Glomerular visceral epithelial cell (primary cell): ENCODE measurements at regions not wholly inside any gene's neighbourhood (a gene's known extent, or its start where the extent isn't known, plus 50 kb on each side); places are given as distances from the start of the nearest gene placed in this dataset.

Experiments used
- DNase-seq: peaks from one replicate; pipeline ENCODE4 v3.0.0-alpha.2; 2016; ENCODE audit errors: extremely low spot score

DNA sequence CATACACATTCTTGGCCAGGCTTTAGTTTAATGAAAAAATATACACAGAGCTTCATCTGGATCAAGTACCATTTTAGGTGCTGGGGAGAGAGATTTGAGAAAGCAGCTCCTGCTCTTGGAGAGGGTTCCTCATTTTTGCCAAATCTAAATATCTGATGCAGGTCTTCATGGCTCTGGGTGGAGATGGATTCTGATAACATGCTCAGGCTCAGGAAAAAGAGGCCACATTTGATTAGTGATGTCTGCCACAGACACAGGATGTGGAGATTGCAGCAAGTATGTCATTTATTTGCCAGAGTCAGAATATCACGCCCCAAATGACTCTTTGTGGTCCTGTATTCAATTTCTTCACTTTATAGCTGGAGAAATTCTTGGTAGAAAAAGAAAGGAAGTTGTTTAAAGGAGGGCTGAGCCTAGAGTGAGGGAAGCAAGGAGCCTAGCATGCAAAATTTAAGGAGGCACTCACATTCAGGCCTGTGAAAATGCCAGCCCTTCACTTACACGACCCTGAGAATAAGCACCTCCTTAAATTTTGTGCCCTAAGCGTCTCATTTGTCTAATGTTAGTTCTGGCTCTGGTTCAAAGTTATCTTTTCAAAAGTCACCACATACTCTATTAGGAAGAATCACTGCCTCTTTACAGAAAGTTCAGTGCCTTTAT is 492.9 kb upstream of the TBX3 start:
- DNase-seq, result no peak

DNA sequence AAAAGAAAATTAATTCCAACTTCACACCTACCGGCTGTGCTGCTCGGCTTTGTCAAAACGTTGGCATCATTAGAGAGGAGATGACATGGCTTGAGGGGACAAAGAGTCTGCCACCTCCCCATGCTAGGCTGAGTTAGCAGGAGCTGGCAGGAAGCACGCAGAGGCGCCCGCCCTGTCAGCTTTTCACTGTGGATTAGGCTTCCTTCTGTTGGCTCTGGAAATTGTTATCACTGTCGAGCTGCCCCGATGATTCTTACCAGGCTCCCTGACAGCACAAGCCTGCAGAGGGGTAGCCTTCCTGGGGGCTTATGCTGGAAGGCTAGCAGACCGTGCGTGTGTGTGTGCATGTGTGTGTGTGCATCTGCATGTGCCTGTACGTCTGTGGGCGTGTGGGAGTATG is 490.9 kb upstream of the TBX3 start:
- DNase-seq, result no peak

DNA sequence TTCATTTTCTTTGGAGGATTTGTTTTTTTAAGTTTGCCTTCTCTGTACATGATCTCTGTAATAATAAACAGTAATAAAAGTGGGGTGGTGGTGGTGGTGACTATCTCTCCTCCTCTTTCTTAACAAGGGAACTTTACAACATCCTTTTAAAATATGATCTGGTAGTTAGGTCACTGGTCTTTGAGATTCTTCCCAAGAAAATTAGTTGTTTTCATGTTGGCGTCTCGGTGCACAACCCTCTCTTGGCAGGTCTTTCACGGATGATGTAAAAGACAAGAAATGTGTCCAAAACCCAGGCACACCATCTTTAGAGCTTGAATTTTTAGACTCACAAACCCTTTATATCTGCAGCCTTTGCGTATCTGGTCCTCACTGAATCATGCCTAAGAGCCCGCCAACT is 488.5 kb upstream of the TBX3 start:
- no peak for DNase-seq

DNA sequence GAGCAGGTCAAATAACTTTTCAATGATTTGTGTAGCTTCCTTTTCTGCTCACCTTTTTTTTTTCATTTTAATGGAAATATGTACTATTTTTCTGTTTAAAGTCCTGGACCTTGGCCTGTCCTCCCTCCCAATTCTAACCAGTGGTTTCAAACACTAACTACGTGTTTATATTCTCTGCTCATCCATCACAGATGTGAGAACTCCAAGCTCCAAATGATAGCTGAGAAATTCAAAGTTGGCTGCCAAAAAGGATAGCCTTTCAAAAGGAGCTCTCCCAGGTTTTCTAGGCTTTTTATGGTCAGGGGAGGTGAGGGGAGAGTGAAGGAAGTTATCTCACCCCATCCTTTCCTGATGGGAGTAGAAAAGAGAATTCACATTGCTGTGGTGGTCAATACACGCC is 486.0 kb upstream of the TBX3 start:
- no peak for DNase-seq

DNA sequence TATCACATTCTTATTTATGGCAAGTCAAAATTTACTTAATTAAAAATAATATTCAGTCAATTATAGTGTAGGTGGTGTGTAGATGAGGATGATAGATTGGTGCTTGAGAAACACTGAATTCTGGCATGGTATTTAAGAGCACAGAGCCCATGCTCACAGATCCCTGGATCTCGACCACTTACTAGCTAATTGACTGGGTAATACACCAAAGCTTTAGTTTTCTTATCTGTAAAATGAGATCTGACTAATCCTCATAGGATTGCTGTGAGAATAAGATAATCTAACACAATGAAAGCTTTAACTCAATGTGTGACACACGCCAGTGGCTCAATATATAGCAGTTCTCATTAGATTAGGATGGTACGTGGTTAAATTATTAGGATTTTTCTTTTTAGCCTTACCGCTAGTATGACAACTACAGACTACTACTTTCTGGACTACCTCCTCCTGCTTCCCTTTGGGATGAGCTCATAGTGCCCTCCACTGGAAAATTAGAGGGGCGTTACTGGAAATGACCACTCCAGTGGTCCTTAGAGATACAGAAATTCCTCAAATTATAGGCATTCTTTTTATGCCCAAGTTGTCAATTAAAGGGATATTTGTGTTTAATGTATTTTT is 482.8 kb upstream of the TBX3 start:
- no peak for DNase-seq

DNA sequence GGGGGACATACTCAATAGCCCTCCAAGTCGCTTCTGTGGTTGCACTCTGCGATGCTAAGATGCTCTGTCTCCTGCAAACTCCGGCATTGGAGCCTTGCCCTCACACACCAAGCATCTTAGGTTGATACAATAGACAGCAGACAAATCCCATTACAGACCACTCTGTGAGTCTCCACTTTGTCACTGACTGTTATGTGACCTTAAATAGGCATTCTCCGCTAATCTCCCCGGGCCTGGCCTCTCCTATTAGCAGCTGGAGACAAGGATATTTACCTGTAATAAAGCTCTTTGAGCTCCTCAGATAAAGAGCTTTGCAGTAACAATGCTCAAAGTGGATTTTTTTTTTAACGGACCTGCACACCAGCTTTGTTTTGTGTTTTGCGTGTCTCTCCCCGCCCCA is 479.7 kb upstream of the TBX3 start:
- DNase-seq, result no peak

DNA sequence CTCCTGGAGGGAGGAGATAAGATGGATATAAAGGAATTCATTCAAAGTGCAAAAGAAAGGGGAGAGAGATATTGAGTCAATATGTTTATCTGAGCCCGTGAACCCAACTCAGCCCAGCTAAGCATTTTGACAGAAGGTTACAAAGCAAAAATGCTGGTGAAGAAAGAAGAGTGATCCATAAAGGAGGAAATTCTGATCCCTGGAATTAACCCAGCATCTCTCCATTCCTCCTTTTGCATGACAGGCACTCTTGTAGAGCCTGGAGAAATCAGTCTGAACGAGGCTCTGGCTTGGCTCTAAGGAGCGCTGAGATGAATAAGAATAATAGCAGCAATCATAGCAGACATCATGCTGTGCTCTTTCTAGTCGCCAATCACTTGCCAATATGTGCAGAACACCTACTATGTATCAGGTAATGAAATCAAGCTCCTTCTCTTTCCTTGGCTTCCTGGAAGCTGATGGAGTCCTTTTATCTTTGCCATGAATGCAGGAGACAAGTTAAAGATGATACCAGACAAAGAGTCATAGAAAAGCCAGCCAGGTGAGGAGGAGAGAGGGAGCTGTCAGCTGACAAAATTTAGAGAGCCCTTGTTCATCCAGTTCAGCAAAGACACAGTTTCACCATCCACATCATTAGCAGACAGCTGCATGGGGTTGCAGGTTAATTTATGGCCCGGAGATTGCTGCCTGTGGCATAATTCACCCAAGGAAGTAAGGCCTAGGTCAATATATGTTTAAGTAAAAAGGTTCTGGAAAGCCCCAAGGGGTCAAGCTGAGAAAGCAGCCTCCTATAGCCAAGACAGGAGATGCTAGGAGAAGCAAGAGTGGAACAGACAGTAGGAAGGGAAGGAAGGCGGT is 476.5 kb upstream of the TBX3 start:
- no peak for DNase-seq

DNA sequence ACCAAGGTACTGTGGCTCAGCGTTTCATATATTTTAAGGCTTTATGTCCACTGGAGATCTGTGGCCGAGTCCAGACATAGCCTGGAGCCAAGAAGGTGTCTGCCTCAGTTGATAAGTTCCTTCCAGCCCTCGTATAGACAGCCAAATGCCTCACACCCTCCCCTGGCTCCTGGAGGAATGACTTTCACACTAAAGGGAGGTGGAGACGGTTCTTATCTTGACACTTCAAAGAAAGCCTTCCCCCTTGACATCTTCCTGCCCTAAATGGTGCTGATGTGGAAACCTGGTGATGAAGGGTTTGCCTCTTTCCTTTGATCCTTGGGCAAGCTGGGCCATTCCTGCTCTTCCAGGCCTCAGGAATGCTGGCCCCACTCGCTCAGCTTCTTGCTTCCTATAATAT is 474.8 kb upstream of the TBX3 start:
- DNase-seq, result no peak

DNA sequence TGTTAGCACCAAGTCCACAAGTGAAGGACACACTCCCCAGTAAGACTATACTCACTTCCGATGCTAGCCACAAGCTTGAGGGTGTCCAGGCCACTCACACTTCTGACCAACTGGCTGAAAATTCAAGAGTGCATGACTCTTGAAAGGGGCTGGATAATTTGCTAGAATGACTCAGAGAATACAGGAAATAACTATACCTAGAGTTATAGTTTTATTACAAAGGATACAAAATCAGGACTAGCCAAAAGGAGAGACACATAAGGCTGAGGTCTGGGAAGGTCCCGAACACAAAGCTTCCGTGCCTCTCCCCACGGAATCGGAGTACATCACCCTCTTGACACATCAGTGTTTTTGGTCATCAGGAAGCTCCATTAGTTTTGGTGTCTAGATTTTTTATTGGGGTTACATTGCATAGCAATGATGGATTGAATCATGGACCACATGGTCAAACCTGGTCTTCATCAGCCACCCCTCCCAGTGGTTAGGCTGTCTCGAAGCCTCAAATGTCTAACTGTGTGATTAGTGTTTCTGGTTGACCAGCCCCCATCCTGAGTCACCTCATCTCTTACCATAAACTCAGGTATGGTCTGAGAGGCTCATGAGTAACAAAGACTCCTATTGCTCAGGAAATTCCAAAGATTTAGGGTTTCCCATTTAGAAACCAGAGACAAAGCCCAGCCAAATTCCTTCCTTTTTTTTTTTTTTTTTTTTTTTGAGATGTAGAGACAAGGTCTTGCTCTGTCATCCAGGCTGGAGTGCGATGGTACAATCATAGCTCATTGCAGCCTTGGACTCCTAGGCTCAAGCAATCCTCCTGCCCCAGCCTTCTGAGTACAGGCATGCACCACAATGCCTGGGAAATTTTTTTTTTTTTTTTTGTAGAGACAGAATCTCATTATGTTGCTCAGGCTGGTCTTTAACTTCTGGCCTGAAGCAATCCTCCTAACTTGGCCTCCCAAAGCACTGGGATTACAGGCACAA is 472.0 kb upstream of the TBX3 start:
- DNase-seq, result peak; percentile 81

DNA sequence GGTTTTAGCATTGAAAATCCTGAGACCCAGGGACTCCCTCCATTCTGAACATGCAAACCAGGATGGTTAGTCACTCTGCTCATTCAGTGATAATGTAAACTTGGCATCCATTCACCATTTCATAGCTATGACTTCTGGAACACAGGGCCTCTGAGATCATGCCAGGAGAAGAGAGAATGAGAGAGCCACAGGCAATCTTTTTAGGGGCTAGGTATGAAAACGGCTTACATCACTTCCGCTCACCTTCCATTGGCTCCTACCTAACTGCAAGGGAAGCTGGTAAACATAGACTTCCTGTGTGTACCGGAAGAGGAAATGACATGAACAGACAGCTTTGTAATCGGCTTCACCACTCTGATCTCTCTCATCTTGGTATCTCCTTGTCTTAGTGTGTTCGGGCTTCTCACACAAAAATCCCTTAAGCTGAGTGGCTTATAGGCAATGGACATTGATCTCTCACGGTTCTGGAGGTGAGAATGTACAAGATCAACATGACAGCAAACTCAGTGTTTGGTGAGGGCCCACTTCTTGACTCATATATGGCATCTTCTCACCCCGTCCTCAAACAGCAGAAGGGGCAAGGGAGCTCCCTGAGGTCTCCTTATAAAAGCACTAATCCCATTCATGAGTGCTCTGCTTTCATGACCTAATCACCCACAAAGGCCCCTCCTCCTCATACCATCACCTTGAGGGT is 465.9 kb upstream of the TBX3 start:
- peak; percentile 5 for DNase-seq

DNA sequence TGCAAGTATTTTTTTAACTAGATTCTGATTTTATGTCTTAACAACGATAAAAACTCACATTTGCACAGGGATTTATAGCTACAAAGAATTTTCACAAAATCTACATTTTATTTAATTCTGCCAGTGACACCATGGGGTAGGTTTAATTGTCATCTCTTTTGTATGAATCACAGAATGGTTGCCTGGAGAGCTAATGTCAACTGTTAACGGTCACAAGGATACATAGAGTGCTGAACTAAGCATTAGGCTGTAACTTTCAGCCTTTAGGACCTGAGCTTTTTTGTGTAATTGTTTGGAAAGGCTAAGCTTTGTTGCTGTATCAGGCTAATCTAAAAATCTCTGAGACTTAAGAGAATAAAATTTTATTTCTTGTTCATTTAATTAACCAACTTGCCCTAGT is 465.3 kb upstream of the TBX3 start:
- DNase-seq, result no peak

DNA sequence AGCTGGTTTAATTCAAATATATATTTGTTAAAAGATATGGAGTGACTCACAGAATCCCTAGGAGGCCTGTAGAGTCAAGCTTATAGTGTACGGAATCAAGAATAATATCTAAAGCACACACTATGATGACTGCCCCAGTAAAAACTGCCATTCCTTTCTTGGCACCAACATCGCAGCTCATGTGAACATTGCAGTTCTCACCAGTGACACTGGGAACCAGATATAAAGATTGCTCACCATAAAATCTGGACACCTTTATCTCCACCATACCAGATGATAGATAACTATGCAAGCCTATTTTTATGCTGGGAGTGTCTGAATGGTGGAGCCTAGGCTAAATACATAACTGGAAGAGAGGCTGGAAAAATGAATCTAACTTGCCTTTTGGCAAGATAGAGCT is 463.9 kb upstream of the TBX3 start:
- DNase-seq, result no peak

DNA sequence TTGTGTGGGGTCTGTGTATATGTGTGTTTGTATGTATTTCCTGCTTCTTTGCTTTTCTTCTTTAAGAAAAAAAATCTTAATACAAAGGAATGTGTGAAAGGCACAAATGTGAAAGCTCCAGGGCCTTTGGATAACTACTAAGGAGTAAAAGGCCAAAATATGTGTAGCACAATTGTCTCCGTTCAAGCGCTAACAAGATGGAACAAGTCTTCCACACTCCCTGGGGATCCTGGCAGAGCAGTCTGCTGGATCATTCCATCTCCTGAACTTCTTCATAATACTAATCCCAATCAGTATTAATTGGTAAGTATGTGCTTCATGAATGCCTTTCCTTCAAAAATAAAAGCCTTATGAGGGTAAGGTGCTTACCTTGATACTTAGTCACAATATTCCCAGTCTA is 462.5 kb upstream of the TBX3 start:
- DNase-seq, result no peak

DNA sequence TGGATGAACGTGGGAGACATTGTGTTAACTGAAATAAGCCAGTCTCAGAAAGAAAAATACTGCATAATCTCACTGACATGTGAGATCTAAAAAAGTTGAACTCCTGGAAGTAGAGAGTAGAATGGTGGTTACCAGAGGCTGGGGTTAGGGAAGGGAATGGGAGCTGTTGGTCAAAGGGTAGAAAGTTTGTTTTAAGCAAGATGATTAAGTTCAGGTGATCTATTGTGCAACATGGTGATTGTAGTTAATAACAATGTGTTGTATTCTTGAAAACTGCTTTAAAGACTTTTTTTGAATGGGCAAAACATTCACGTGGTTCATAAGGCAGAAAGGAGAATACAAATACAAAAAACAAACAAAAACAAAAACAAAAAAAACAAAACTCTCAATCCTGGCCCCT is 460.4 kb upstream of the TBX3 start:
- no peak for DNase-seq

DNA sequence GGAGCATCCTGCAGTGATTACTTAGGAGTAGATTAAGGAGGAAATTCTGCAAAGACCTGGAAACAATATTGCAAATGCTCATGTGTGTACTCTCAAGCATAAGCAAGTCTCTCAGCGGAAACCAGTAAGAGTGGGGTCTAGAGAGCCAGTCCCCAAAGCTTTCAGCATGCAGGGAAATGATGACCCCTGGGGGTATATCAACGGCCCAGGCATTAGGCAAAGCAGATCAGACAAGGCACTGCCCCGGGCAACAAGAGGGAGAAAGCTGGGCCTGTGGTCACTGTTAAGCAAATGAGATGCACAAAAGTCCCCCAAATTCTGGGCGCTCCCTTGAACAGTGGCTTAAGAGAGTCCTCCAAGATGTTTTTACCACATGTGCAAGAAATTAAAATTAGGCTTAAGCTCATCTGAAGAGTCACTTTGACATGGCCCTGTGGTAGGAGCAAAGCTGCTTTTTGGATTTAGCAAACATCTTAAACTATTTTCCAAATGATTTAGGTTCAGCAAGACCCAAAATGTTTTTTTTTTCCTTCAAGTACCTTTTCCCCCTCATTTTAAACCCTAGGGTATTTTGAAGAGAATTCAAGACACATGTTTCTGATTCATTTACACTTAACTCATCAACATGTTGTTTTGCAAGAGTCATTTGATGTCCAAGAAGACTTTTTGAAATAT is 457.1 kb upstream of the TBX3 start:
- DNase-seq, result no peak

DNA sequence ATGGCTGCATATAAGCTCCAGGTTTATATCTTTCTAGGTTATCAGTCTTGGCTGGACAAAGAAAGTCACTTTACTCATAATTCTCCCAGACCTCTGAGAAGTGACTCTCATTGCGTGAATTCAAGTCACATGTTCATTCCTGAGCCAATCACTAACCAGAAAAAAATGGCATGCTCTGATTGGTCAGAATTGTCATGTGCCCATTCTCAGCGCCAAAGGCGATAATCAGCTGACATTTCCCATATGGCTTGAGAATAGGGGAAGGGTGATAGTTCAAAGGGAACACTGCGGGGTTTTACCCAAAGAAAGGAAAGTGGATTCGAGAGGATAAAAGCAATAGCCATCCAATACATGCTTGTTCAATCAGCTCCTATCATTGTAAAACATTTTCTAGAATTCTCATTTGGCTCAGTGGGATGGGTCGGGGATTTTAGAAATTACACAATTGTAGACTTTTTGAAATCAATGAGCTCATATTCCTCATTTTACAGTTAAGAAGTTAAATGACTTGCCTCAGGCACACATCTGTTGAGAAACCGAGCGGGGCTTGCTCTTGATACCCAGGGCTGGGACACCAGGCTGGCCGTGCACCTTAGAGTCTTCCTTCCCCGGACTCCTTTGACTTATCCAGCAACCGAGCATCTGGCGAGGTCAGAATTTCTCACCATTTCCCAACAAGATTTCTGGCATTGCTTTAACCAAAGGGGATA is 454.0 kb upstream of the TBX3 start:
- no peak for DNase-seq

DNA sequence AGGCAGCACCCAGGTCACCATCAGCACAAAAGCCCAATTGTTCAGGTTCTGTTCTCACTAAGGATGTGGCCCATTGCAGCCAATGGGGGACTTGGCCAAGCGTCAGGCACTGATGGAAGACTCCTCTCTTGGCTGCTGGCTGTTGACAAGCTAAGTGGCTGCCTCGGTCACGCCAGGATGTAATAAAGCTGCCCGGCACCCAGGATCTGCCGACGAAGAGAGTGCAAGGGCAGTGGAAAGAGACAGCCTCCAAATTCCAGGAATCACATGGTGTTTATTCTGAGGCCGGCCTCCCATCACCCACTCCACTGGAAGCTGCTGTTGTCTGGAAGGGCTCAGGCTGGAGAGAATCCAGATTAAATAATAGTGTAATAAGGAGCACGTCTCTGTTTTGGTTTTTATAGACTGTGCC is 451.8 kb upstream of the TBX3 start:
- DNase-seq, result no peak

DNA sequence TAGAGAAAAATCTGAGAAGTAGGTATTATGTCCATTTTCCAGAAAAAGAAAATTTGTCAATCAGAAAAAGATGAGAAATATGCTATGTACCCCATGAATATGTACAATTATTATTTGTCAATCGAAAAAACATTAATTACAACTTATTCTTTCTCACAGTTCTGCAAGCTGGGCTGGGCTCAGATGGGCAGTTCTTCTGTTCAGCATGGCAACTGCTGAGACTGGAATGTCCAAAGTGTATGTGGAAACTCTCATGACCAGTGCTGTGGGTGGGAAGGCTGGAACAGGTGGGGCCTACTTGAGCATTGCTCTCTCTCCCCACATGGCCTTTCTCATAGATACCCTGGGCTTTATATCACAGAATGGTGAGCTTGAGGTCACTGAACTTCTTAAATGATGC is 450.3 kb upstream of the TBX3 start:
- DNase-seq, result no peak

DNA sequence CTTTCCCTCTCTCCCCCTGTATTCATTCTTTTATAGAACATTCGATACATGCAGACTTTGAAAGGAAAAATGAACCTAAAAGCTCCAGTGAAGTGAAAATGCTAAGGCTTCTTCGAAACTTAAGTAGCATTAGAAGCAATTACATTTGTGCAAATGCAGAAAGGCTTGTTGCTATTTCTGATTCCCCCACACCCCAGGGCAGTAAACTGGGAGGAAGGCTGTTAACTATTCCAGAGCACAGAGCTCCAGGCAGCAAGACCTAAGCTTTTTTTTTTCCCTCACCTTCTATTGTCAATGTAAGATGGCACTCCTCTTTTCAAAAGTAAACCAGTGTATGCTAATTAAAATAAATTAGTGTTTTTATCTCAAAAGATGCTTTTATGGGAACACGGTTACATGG is 448.9 kb upstream of the TBX3 start:
- DNase-seq, result no peak

DNA sequence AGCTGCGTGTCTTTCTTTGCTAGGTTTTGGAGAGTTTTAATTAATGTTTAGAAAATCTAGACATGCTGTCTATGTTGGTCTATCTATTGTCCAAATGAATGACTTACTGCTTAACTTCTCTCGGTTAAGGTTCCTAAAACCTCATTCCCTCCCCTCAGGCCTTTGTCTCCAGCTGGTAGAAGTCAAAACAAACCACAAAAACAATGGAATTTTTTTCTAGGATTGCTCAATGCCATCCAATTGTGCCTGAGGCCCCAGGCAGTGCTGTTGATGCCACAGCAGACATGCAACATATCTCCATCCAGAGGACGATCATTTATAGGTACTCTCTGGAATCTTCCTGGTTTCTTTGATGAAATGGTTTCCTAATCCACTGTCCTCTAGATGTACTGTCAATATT is 448.2 kb upstream of the TBX3 start:
- peak; percentile 8 for DNase-seq
